ENCODE measurements at regions not wholly inside any gene's neighbourhood (a gene's known extent, or its start where the extent isn't known, plus 50 kb on each side); places are given as distances from the start of the nearest gene placed in this dataset.

DNA sequence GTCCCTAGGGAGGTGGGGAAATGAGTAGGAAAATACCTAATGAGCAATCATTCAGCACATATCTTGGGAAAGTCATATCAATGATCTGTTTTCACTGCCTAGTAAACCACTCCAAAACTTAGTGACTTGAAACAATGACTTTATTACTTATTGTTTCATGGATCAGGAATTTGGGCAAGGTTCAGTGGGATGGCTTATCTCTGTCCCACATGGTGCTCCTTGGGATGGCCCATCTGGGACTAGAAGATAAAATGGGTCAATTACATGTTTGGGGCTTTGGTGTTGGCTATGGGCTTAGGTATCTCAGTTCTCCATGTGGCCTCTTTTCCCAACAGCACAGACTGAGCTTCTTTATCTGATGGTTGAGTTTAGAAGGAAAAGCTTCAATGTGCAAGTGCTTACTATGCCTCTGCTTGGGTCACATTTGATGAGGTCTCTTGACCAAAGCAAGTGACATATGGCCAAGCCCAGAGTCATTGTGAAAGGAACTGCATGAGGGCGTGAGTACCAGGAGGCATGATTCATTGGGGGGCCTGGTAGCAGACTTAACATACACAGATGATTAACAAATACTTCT is 218.1 kb upstream of the TNP1 start:
- peaks cover 0 to 12% (median 6%) of the 10 kb centered on the region in 5 donors for H3K4me1 ChIP-seq (ENCODE audit: control insufficient read depth in 5 of 5, insufficient read depth in 5 of 5, low read length in 5 of 5)
- no peak overlapping the region for H3K4me3 ChIP-seq (ENCODE audit: low read depth in 1 of 5, low read length in 5 of 5)
- H3K27ac ChIP-seq (ENCODE audit: low read depth, low read length): no peak overlapping the region
- H3K36me3 ChIP-seq (ENCODE audit: control insufficient read depth in 5 of 5, insufficient read depth in 5 of 5, low read length in 5 of 5): no peaks in the 10 kb centered on the region
- H3K9ac ChIP-seq (ENCODE audit: low read length in 5 of 5): no peak overlapping the region
- H3K27me3 ChIP-seq (ENCODE audit: control insufficient read depth in 5 of 5, insufficient read depth in 4 of 5, low read length in 5 of 5): no peaks in the 10 kb centered on the region
- no peaks in the 10 kb centered on the region for H3K9me3 ChIP-seq (ENCODE audit: control insufficient read depth in 5 of 5, low read length in 5 of 5)

DNA sequence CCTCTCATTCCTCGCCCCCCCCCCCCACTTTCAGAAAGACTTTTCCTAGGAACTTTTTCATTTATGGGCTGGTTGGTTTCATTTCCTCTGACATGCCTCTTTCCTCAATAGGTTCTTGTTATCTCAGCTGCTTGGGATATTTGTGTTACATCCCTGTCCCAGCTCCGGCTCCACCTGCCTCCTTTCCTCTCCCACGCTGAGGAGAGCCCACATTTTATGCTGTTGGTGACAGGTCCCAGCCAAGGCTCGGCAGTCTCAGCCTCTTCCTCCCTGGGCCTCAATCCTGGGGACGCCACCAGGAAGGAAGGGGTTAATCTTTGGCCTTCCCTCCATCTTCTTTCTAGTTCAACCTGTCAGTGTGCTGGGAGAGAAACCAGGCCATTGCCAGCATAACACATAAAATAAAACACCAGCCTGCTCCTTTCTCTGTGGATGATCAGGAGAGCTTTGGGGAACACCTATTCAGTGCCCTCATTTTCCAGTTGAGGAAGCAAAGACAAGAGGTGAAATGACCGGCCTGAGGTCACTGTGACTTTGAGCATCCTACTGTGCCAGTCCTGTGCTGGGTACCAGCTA is 216.9 kb upstream of the TNP1 start:
- no peaks in the 10 kb centered on the region for H3K36me3 ChIP-seq (ENCODE audit: control insufficient read depth in 5 of 5, insufficient read depth in 5 of 5, low read length in 5 of 5)
- no peak overlapping the region for H3K9ac ChIP-seq (ENCODE audit: low read length in 5 of 5)
- no peaks in the 10 kb centered on the region for H3K27me3 ChIP-seq (ENCODE audit: control insufficient read depth in 5 of 5, insufficient read depth in 4 of 5, low read length in 5 of 5)
- H3K9me3 ChIP-seq (ENCODE audit: control insufficient read depth in 5 of 5, low read length in 5 of 5): no peaks in the 10 kb centered on the region
- no peak overlapping the region for H3K27ac ChIP-seq (ENCODE audit: low read depth, low read length)
- peaks cover 0 to 12% (median 6%) of the 10 kb centered on the region in 5 donors for H3K4me1 ChIP-seq (ENCODE audit: control insufficient read depth in 5 of 5, insufficient read depth in 5 of 5, low read length in 5 of 5)
- no peak overlapping the region for H3K4me3 ChIP-seq (ENCODE audit: low read depth in 1 of 5, low read length in 5 of 5)

DNA sequence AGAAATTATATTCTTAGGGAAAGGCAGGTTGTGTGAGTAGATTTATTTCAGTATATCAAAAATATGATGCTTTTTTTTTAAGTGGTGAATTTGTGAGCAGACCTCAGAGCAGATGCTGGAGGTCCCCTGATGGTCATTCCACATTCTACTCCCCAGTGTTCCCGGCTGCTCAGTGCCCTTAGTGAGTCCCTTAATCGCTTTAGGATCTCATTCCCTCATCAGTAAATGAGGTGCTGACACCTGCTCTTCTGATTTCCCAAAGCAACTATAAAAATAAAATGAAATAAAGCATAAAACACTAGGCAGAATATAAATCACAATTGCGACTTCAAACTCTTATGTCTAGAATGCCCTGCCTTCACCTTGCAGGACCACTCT is 216.2 kb upstream of the TNP1 start:
- Histone ChIP-seq H3K4me1 (ENCODE audit: control insufficient read depth in 5 of 5, insufficient read depth in 5 of 5, low read length in 5 of 5) (peaks cover 0 to 12% (median 6%) of the 10 kb centered on the region in 5 donors), H3K9ac (ENCODE audit: low read length in 5 of 5) (no peak overlapping the region), H3K36me3 (ENCODE audit: control insufficient read depth in 5 of 5, insufficient read depth in 5 of 5, low read length in 5 of 5) (no peaks in the 10 kb centered on the region), H3K27me3 (ENCODE audit: control insufficient read depth in 5 of 5, insufficient read depth in 4 of 5, low read length in 5 of 5) (no peaks in the 10 kb centered on the region), H3K4me3 (ENCODE audit: low read depth in 1 of 5, low read length in 5 of 5) (no peak overlapping the region), H3K27ac (ENCODE audit: low read depth, low read length) (no peak overlapping the region), H3K9me3 (ENCODE audit: control insufficient read depth in 5 of 5, low read length in 5 of 5) (no peaks in the 10 kb centered on the region)

DNA sequence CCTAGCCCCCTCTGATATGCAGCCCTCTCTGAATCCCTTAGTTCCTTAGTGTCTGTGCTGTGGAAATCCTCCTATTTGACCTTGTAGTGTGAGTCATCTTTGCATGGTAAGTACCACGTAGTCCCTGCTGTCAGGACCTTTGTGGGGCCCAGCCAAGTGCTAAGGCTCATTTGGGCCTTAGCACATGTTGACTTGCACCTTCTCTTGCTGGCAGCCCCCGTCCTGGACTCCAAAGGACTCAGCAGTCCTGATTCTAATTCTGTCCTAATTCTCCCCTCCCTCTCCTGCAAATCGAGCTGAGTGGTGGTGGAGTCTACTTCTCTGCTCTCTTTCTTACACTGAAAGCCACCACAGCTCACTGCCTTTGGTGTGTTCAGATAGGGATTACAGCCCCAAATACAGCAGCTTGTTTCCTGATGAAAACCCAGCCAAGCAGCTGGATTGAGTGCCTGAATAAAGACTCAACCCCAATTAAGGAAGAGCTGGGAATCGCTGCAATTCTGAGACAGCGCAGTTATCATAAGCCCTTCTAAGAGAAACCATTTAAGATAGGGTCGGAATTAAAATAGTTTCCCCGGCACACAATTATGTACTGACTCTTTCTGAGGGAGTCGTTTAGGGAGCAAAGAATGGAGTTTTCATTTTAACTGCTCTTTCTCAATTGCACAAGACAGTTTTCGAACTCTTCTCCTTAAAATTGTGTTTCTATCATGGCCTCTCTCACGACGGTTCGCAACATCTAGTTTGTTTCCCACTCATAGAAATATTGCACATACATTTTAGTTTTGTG is 215.6 kb upstream of the TNP1 start:
- Histone ChIP-seq H3K27ac (ENCODE audit: low read depth, low read length) (no peak overlapping the region), H3K36me3 (ENCODE audit: control insufficient read depth in 5 of 5, insufficient read depth in 5 of 5, low read length in 5 of 5) (no peaks in the 10 kb centered on the region), H3K27me3 (ENCODE audit: control insufficient read depth in 5 of 5, insufficient read depth in 4 of 5, low read length in 5 of 5) (no peaks in the 10 kb centered on the region), H3K4me3 (ENCODE audit: low read depth in 1 of 5, low read length in 5 of 5) (no peak overlapping the region), H3K4me1 (ENCODE audit: control insufficient read depth in 5 of 5, insufficient read depth in 5 of 5, low read length in 5 of 5) (peaks cover 0 to 12% (median 6%) of the 10 kb centered on the region in 5 donors), H3K9me3 (ENCODE audit: control insufficient read depth in 5 of 5, low read length in 5 of 5) (no peaks in the 10 kb centered on the region), H3K9ac (ENCODE audit: low read length in 5 of 5) (no peak overlapping the region)

DNA sequence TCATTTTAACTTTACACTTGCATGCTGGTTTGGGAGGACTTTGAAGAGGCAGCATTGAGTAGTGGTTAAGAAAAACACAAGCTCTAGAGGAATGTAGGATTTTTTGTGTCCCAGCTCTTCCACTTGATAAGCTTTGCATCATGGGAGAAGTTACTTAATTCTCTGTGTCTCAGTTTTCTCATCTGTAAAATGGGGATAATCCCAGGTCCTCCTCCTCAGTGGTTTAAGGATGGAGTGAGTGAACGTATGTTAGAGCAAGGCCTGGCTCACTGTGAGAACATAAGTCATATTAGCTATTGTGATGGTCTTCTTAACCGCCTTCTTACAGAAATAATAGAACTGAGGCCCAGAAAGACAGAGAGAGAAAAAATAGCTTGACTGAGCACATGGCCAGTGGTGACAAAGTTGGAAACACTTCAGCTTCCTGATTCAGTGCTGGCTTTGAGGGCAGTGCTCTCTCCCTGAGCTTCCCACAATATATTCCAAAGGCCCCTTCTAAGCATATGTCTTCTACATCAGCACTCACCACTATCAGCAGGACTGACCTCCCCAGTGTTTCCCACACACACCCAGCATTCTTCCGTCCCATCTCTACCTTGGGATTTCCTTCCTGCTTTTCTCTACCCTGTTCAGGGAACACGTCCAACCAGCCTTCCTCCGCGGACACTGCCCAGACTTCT is 214.9 kb upstream of the TNP1 start:
- Histone ChIP-seq H3K9ac (ENCODE audit: low read length in 5 of 5) (no peak overlapping the region), H3K27ac (ENCODE audit: low read depth, low read length) (peak overlapping the region; percentile 6), H3K27me3 (ENCODE audit: control insufficient read depth in 5 of 5, insufficient read depth in 4 of 5, low read length in 5 of 5) (no peaks in the 10 kb centered on the region), H3K4me3 (ENCODE audit: low read depth in 1 of 5, low read length in 5 of 5) (no peak overlapping the region), H3K4me1 (ENCODE audit: control insufficient read depth in 5 of 5, insufficient read depth in 5 of 5, low read length in 5 of 5) (peaks cover 0 to 12% (median 6%) of the 10 kb centered on the region in 5 donors), H3K36me3 (ENCODE audit: control insufficient read depth in 5 of 5, insufficient read depth in 5 of 5, low read length in 5 of 5) (no peaks in the 10 kb centered on the region), H3K9me3 (ENCODE audit: control insufficient read depth in 5 of 5, low read length in 5 of 5) (no peaks in the 10 kb centered on the region)

DNA sequence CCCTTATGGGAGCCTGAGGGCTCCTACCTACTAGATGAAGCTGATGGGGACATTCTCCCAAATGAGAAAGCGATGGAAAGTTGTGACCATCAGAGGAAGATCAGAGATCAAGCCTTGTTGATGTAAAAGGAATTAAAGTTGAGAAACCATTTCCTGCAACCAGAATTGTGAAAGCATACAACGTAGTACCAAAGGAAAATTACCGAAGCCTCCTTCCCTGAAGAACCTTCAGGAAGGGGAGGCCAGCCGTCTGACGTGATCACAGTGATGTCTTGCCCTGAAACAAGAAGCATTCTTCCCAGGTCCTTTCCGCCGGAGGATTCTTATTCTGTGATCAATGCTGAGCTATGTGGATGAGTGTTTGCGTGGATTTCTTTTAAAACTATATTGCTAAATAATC is 211.6 kb upstream of the TNP1 start:
- Histone ChIP-seq H3K36me3 (ENCODE audit: control insufficient read depth in 5 of 5, insufficient read depth in 5 of 5, low read length in 5 of 5) (no peaks in the 10 kb centered on the region), H3K27me3 (ENCODE audit: control insufficient read depth in 5 of 5, insufficient read depth in 4 of 5, low read length in 5 of 5) (peaks cover 0 to 3% (median 0%) of the 10 kb centered on the region in 5 donors), H3K9ac (ENCODE audit: low read length in 5 of 5) (no peak overlapping the region), H3K9me3 (ENCODE audit: control insufficient read depth in 5 of 5, low read length in 5 of 5) (no peaks in the 10 kb centered on the region), H3K4me3 (ENCODE audit: low read depth in 1 of 5, low read length in 5 of 5) (no peak overlapping the region), H3K27ac (ENCODE audit: low read depth, low read length) (no peak overlapping the region), H3K4me1 (ENCODE audit: control insufficient read depth in 5 of 5, insufficient read depth in 5 of 5, low read length in 5 of 5) (peaks cover 0 to 12% (median 0%) of the 10 kb centered on the region in 5 donors)

DNA sequence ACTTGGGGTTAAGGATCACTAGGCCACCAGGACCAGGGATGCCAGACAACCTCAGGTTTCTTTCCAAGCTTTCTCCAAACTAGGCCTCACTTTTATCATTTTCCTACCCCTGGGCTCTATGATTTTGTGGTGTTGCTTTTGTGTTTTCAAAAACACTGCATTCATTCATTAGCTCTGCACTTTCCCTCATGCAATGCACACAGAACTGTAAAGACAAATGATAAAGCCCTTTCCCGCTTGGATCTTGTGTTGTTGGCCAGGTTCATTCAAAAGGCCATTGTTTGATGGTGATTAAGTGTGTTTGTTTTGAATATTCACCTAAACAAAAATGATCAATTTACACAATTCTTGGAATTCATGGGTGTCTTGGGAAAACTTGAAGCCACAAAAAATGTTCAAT is 210.7 kb upstream of the TNP1 start:
- no peaks in the 10 kb centered on the region for H3K36me3 ChIP-seq (ENCODE audit: control insufficient read depth in 5 of 5, insufficient read depth in 5 of 5, low read length in 5 of 5)
- H3K27me3 ChIP-seq (ENCODE audit: control insufficient read depth in 5 of 5, insufficient read depth in 4 of 5, low read length in 5 of 5): peaks cover 0 to 4% (median 0%) of the 10 kb centered on the region in 5 donors
- H3K9ac ChIP-seq (ENCODE audit: low read length in 5 of 5): no peak overlapping the region
- H3K9me3 ChIP-seq (ENCODE audit: control insufficient read depth in 5 of 5, low read length in 5 of 5): no peaks in the 10 kb centered on the region
- no peak overlapping the region for H3K4me3 ChIP-seq (ENCODE audit: low read depth in 1 of 5, low read length in 5 of 5)
- H3K4me1 ChIP-seq (ENCODE audit: control insufficient read depth in 5 of 5, insufficient read depth in 5 of 5, low read length in 5 of 5): peaks cover 0 to 12% (median 0%) of the 10 kb centered on the region in 5 donors
- H3K27ac ChIP-seq (ENCODE audit: low read depth, low read length): no peak overlapping the region

DNA sequence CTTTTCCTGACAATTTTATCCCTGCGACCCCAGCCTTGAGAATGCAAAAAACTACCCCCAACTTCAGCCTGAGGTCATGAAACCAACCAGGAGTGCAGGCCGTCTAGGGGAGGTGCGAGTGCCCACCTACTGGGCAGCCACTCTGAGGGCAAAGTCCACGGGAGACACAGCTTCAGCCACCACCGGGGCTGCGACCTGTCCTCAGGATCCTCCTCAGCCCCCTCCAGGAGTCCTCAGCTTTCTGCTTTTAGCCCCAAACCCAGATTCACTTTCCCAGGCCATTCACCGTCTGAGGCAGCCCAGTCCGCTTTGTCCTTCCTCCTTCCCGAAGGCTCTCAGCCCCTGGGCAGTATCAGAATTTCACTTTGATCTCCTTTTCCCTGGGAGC is 210.2 kb upstream of the TNP1 start:
- no peak overlapping the region for H3K27ac ChIP-seq (ENCODE audit: low read depth, low read length)
- no peak overlapping the region for H3K4me3 ChIP-seq (ENCODE audit: low read depth in 1 of 5, low read length in 5 of 5)
- H3K36me3 ChIP-seq (ENCODE audit: control insufficient read depth in 5 of 5, insufficient read depth in 5 of 5, low read length in 5 of 5): no peaks in the 10 kb centered on the region
- no peak overlapping the region for H3K9ac ChIP-seq (ENCODE audit: low read length in 5 of 5)
- H3K27me3 ChIP-seq (ENCODE audit: control insufficient read depth in 5 of 5, insufficient read depth in 4 of 5, low read length in 5 of 5): peaks cover 0 to 6% (median 0%) of the 10 kb centered on the region in 5 donors
- H3K4me1 ChIP-seq (ENCODE audit: control insufficient read depth in 5 of 5, insufficient read depth in 5 of 5, low read length in 5 of 5): peaks cover 0 to 12% (median 1%) of the 10 kb centered on the region in 5 donors
- H3K9me3 ChIP-seq (ENCODE audit: control insufficient read depth in 5 of 5, low read length in 5 of 5): no peaks in the 10 kb centered on the region

DNA sequence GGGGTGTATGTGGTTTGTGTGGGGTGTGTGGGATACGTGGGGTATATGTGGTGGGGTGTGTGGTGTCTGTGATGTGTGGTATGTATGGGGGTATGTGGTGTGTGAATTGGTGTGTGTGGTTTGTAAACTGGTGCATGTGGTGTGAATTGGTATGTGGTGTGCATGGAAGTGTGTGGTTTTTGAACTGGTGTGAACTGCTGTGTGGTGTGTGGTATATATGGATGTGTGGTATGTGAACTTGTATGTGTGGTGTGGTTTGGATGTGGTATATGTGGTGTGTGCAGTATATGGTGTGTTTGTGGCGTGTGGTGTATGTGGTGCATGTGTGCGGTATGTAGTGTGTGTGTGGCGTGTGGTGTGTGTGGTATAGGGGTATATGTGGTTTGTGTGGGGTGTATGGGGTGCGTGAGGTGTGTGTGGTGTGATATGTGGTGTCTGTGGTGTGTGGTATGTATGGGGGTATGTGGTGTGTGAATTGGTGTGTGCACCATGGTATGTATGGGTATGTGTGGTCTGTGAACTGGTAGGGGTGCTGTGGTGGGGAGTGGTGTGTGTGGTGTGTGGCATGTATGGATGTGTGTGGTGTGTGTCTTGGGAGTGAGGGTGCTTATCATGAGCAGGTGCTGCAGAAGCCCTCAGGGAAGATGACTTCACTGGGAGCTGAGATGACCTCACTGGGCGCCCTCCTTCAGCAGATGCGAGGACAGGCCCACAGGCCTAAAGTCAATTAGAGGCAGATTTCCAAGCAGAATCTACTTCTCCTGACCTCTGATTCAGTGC is 209.6 kb upstream of the TNP1 start:
- Histone ChIP-seq H3K4me1 (ENCODE audit: control insufficient read depth in 5 of 5, insufficient read depth in 5 of 5, low read length in 5 of 5) (peaks cover 1 to 12% (median 6%) of the 10 kb centered on the region in 5 donors), H3K27me3 (ENCODE audit: control insufficient read depth in 5 of 5, insufficient read depth in 4 of 5, low read length in 5 of 5) (peaks cover 0 to 6% (median 0%) of the 10 kb centered on the region in 5 donors), H3K9ac (ENCODE audit: low read length in 5 of 5) (no peak overlapping the region), H3K4me3 (ENCODE audit: low read depth in 1 of 5, low read length in 5 of 5) (no peak overlapping the region), H3K9me3 (ENCODE audit: control insufficient read depth in 5 of 5, low read length in 5 of 5) (no peaks in the 10 kb centered on the region), H3K27ac (ENCODE audit: low read depth, low read length) (no peak overlapping the region), H3K36me3 (ENCODE audit: control insufficient read depth in 5 of 5, insufficient read depth in 5 of 5, low read length in 5 of 5) (no peaks in the 10 kb centered on the region)
